Ovary (tissue), 3 donors: ENCODE measurements at regions not wholly inside any gene's neighbourhood (a gene's known extent, or its start where the extent isn't known, plus 50 kb on each side); places are given as distances from the start of the nearest gene placed in this dataset.

Source experiments
- CTCF ChIP-seq, 3 donors: fragments of 450-650 bp in 2 of 3; fragments of 200-600 bp in 1 of 3; IDR thresholded peaks; one replicate each; pipeline versions ENCODE4 v1.5.1 to v1.8.0; 2016 to 2022; ENCODE audit warnings: antibody characterized with exemption in 3 of 3, mild to moderate bottlenecking in 1 of 3
- EP300 ChIP-seq: sonication (generic); formaldehyde crosslinking; IDR thresholded peaks from one replicate; pipeline ENCODE4 v1.6.1; 2017; ENCODE audit warnings: antibody characterized with exemption
- donor health status: DM: no; HTN: no; CAD: no.

- TF ChIP-seq CTCF (IDR thresholded peaks at IDR 0.05) = no peak
- TF ChIP-seq EP300 = no peak
Measured at GRCh38 chr15:37576952-37577351, 357.5 kb upstream of the TMCO5A start.
